ENCODE measurements at regions not wholly inside any gene's neighbourhood (a gene's known extent, or its start where the extent isn't known, plus 50 kb on each side); places are given as distances from the start of the nearest gene placed in this dataset.

- intact Hi-C loops (cut with DNase I; ENCODE audit: low total_unique reads), result no loop called here
- no peak for TF ChIP-seq POLR2AphosphoS5 (IDR thresholded peaks at IDR 0.05)
- TF ChIP-seq POLR2A (IDR thresholded peaks at IDR 0.05), result no peak
- no peak for TF ChIP-seq CTCF (IDR thresholded peaks at IDR 0.05 in 8 of 11, conservative IDR thresholded peaks at IDR 0.05 in 3 of 11)
- Histone ChIP-seq H3K27ac (no peak overlapping the region), H3K27me3 (replicated peaks in 1 of 7) (no peaks in the 10 kb centered on the region), H3K36me3 (no peaks in the 10 kb centered on the region), H3K4me1 (no peaks in the 10 kb centered on the region), H3K4me3 (no peak overlapping the region), H3K9me3 (no peaks in the 10 kb centered on the region)
- no peak for DNase-seq
- 66 to 89% (median 76%) methylated on average over 17 of the region's 17 CpGs for WGBS, 5 donors
These were observed 82.5 kb upstream of the TMEM72 start for GRCh38 chr10:44828508-44829142.

GRCh38 chr10:44829426-44829825 lies 81.7 kb upstream of the TMEM72 start:
- Histone ChIP-seq H3K36me3 (no peaks in the 10 kb centered on the region), H3K9me3 (no peaks in the 10 kb centered on the region), H3K27me3 (replicated peaks in 1 of 7) (no peaks in the 10 kb centered on the region), H3K27ac (no peak overlapping the region), H3K4me3 (no peak overlapping the region), H3K4me1 (no peaks in the 10 kb centered on the region)
- DNase-seq, result no peak
- TF ChIP-seq POLR2A (IDR thresholded peaks at IDR 0.05) (no peak), POLR2AphosphoS5 (IDR thresholded peaks at IDR 0.05) (no peak), CTCF (IDR thresholded peaks at IDR 0.05 in 8 of 11, conservative IDR thresholded peaks at IDR 0.05 in 3 of 11) (no peak)
- WGBS, 5 donors, result 88 to 98% (median 93%) methylated on average over 9 of the region's 9 CpGs
- intact Hi-C loops (cut with DNase I; ENCODE audit: low total_unique reads), result no loop called here

- DNase-seq, result no peak
- H3K27ac ChIP-seq, result no peak overlapping the region
- no peaks in the 10 kb centered on the region for H3K9me3 ChIP-seq
- intact Hi-C loops (cut with DNase I; ENCODE audit: low total_unique reads), result no loop called here
- H3K27me3 ChIP-seq (replicated peaks in 1 of 7), result no peaks in the 10 kb centered on the region
- no peak overlapping the region for H3K4me3 ChIP-seq
- WGBS, 5 donors, result 80 to 93% (median 86%) methylated on average over 4 of the region's 4 CpGs
- no peak for TF ChIP-seq CTCF (IDR thresholded peaks at IDR 0.05 in 8 of 11, conservative IDR thresholded peaks at IDR 0.05 in 3 of 11)
- TF ChIP-seq POLR2AphosphoS5 (IDR thresholded peaks at IDR 0.05), result no peak
- TF ChIP-seq POLR2A (IDR thresholded peaks at IDR 0.05), result no peak
- no peaks in the 10 kb centered on the region for H3K36me3 ChIP-seq
- H3K4me1 ChIP-seq, result no peaks in the 10 kb centered on the region
These were observed 81.1 kb upstream of the TMEM72 start for GRCh38 chr10:44830022-44830421.

GRCh38 chr10:44831581-44831980 lies 79.6 kb upstream of the TMEM72 start:
- H3K4me3 ChIP-seq, result no peak overlapping the region
- TF ChIP-seq POLR2A (IDR thresholded peaks at IDR 0.05) (no peak), POLR2AphosphoS5 (IDR thresholded peaks at IDR 0.05) (no peak), CTCF (IDR thresholded peaks at IDR 0.05 in 8 of 11, conservative IDR thresholded peaks at IDR 0.05 in 3 of 11) (no peak)
- intact Hi-C loops (cut with DNase I; ENCODE audit: low total_unique reads), result no loop called here
- no peaks in the 10 kb centered on the region for H3K36me3 ChIP-seq
- no peaks in the 10 kb centered on the region for H3K4me1 ChIP-seq
- no peak for DNase-seq
- no peaks in the 10 kb centered on the region for H3K9me3 ChIP-seq
- H3K27ac ChIP-seq, result no peak overlapping the region
- H3K27me3 ChIP-seq (replicated peaks in 1 of 7), result no peaks in the 10 kb centered on the region
- WGBS, 5 donors, result 64 to 74% (median 74%) methylated on average over 4 of the region's 4 CpGs

Measured in spleen (tissue), 11 donors.